ENCODE measurements at regions not wholly inside any gene's neighbourhood (a gene's known extent, or its start where the extent isn't known, plus 50 kb on each side); places are given as distances from the start of the nearest gene placed in this dataset.

DNA sequence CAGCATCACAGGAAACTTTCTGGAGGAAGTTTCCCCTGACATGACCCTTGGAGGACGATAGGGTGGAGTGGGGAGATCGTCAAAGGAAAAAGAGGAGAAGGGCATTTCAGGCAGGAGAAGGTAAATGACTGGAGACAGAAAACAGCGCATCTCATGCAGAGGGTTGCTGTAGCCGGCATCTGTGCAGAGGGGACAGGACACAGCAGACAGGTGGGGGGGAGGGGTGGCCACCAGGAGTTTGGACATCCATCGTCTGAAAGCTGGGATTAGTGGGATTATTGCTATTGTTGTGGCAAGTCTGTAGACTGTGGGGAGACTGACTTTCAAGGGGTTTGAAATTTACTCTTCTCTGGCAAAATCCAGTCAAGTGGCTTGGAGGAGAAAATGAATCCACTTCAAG, 463.9 kb downstream of the OMA1 start:
- TF ChIP-seq, protein P1, sequence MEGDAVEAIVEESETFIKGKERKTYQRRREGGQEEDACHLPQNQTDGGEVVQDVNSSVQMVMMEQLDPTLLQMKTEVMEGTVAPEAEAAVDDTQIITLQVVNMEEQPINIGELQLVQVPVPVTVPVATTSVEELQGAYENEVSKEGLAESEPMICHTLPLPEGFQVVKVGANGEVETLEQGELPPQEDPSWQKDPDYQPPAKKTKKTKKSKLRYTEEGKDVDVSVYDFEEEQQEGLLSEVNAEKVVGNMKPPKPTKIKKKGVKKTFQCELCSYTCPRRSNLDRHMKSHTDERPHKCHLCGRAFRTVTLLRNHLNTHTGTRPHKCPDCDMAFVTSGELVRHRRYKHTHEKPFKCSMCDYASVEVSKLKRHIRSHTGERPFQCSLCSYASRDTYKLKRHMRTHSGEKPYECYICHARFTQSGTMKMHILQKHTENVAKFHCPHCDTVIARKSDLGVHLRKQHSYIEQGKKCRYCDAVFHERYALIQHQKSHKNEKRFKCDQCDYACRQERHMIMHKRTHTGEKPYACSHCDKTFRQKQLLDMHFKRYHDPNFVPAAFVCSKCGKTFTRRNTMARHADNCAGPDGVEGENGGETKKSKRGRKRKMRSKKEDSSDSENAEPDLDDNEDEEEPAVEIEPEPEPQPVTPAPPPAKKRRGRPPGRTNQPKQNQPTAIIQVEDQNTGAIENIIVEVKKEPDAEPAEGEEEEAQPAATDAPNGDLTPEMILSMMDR (IDR thresholded peaks at IDR 0.05; ENCODE audit: low read depth, low read length, missing input control): no peak
- TF ChIP-seq SP1 (IDR thresholded peaks at IDR 0.05) (no peak), JUND (IDR thresholded peaks at IDR 0.05) (no peak)
- TF ChIP-seq, protein P2, sequence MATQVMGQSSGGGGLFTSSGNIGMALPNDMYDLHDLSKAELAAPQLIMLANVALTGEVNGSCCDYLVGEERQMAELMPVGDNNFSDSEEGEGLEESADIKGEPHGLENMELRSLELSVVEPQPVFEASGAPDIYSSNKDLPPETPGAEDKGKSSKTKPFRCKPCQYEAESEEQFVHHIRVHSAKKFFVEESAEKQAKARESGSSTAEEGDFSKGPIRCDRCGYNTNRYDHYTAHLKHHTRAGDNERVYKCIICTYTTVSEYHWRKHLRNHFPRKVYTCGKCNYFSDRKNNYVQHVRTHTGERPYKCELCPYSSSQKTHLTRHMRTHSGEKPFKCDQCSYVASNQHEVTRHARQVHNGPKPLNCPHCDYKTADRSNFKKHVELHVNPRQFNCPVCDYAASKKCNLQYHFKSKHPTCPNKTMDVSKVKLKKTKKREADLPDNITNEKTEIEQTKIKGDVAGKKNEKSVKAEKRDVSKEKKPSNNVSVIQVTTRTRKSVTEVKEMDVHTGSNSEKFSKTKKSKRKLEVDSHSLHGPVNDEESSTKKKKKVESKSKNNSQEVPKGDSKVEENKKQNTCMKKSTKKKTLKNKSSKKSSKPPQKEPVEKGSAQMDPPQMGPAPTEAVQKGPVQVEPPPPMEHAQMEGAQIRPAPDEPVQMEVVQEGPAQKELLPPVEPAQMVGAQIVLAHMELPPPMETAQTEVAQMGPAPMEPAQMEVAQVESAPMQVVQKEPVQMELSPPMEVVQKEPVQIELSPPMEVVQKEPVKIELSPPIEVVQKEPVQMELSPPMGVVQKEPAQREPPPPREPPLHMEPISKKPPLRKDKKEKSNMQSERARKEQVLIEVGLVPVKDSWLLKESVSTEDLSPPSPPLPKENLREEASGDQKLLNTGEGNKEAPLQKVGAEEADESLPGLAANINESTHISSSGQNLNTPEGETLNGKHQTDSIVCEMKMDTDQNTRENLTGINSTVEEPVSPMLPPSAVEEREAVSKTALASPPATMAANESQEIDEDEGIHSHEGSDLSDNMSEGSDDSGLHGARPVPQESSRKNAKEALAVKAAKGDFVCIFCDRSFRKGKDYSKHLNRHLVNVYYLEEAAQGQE (IDR thresholded peaks at IDR 0.05): no peak

Measured in liver (tissue), 3 donors.